Lung (tissue), 11 donors: ENCODE measurements at regions not wholly inside any gene's neighbourhood (a gene's known extent, or its start where the extent isn't known, plus 50 kb on each side); places are given as distances from the start of the nearest gene placed in this dataset.
A peak's percentile ranks its signal among the peaks of the same experiment; 100 is the strongest.

Source experiments
- ATAC-seq: fragments of 200-7000 bp; cut with Tn5 transposase; one replicate; pipeline ENCODE4 v1.9.1; 2020; ENCODE audit warnings: moderate number of reproducible peaks; ENCODE audit not compliant: insufficient read depth, low FRiP score
- DNase-seq, 3 donors: peaks; one replicate each; pipeline ENCODE4 v3.0.0-alpha.2; 2013 to 2017
- H3K27ac ChIP-seq, 2 donors: one replicate each; pipeline ENCODE4 v1.5.1; 2013; ENCODE audit warnings: mild to moderate bottlenecking in 2 of 2, moderate library complexity in 2 of 2, control low read depth in 1 of 2, inconsistent platforms in 1 of 2, low read depth in 1 of 2, low read length in 1 of 2
- H3K27me3 ChIP-seq, 3 donors: one replicate each; pipeline ENCODE4 v1.5.1; 2013; ENCODE audit warnings: low read length in 2 of 3; ENCODE audit not compliant: control insufficient read depth in 3 of 3, insufficient read depth in 3 of 3
- H3K36me3 ChIP-seq, 4 donors: one replicate each; pipeline ENCODE4 v1.5.1; 2013; ENCODE audit warnings: low read length in 4 of 4, mild to moderate bottlenecking in 1 of 4, moderate library complexity in 1 of 4; ENCODE audit not compliant: control insufficient read depth in 4 of 4, insufficient read depth in 4 of 4
- H3K4me1 ChIP-seq, 5 donors: one replicate each; pipeline ENCODE4 v1.5.1; 2013; ENCODE audit warnings: low read length in 5 of 5, mild to moderate bottlenecking in 2 of 5, moderate library complexity in 1 of 5; ENCODE audit not compliant: control insufficient read depth in 5 of 5, insufficient read depth in 5 of 5
- H3K4me3 ChIP-seq: one replicate; pipeline ENCODE4 v1.5.1; 2013; ENCODE audit warnings: mild to moderate bottlenecking, control low read depth, moderate library complexity
- H3K9ac ChIP-seq, 2 donors: one replicate each; pipeline ENCODE4 v1.5.1; 2013; ENCODE audit warnings: low read length in 2 of 2, control low read depth in 1 of 2; ENCODE audit not compliant: insufficient read depth in 1 of 2
- H3K9me3 ChIP-seq, 4 donors: one replicate each; pipeline ENCODE4 v1.5.1; 2013; ENCODE audit warnings: low read length in 3 of 4, mild to moderate bottlenecking in 1 of 4, moderate library complexity in 1 of 4; ENCODE audit not compliant: control insufficient read depth in 4 of 4, insufficient read depth in 3 of 4
- whole genome bisulfite sequencing, 2 donors: extraction: QIAGEN DNeasy Blood & Tissue Kit; methylation state at CpG; one replicate each; pipeline ENCODE4 v1.1.7; 2013; 5-methylcytosine and 5-hydroxymethylcytosine counted together
- TF ChIP-seq, protein P1 (sequence below): IDR thresholded peaks from 2 replicates; pipeline ENCODE4 v1.5.1; 2012; ENCODE audit warnings: mild to moderate bottlenecking; ENCODE audit errors: control extremely low read depth, extremely low read depth
- donor health status: control.
- donor health status: control.
- donor health status: Bipolar disorder and iron deficiency.
- donor health status: healthy.
- donor health status: DM: yes; HTN: yes; CAD: no.

DNA sequence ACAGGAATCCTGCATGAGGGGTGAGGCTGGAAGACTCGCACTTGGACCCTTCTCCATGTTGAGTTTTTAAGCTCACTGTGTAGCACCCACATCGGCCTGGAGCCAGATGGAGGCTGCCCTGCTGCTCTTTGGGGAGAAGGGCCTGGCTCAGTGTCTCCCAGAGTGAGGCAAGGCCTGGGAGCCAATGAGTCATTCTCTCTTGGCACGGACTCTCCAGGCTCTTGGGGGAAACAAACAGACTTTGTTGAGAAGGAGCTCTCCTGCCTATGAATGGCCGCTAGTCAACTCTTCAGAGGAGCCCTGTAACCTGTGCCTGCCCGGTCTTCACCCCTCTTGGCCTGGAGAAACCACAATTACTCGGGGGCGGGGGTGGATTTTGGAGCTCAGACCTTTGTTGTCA is 50.8 kb upstream of the MAF start:
- H3K9me3 ChIP-seq, result peaks cover 0 to 3% (median 0%) of the 10 kb centered on the region in 4 donors
- H3K9ac ChIP-seq, result no peak overlapping the region
- H3K27me3 ChIP-seq, result no peaks in the 10 kb centered on the region
- peak in 2 of 3 donors; percentile 11 to 39 for DNase-seq
- ATAC-seq, result no peak
- no peak overlapping the region for H3K27ac ChIP-seq
- TF ChIP-seq, protein P1, sequence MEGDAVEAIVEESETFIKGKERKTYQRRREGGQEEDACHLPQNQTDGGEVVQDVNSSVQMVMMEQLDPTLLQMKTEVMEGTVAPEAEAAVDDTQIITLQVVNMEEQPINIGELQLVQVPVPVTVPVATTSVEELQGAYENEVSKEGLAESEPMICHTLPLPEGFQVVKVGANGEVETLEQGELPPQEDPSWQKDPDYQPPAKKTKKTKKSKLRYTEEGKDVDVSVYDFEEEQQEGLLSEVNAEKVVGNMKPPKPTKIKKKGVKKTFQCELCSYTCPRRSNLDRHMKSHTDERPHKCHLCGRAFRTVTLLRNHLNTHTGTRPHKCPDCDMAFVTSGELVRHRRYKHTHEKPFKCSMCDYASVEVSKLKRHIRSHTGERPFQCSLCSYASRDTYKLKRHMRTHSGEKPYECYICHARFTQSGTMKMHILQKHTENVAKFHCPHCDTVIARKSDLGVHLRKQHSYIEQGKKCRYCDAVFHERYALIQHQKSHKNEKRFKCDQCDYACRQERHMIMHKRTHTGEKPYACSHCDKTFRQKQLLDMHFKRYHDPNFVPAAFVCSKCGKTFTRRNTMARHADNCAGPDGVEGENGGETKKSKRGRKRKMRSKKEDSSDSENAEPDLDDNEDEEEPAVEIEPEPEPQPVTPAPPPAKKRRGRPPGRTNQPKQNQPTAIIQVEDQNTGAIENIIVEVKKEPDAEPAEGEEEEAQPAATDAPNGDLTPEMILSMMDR, result no peak
- 62 to 77% methylated on average over 7 of the region's 7 CpGs for WGBS, 2 donors
- H3K36me3 ChIP-seq, result no peaks in the 10 kb centered on the region
- H3K4me1 ChIP-seq, result peaks cover 0 to 25% (median 14%) of the 10 kb centered on the region in 5 donors
- no peak overlapping the region for H3K4me3 ChIP-seq
